WI38 (cell line): ENCODE measurements at regions not wholly inside any gene's neighbourhood (a gene's known extent, or its start where the extent isn't known, plus 50 kb on each side); places are given as distances from the start of the nearest gene placed in this dataset.

Experiments
- H3K4me3 ChIP-seq: 2 replicates; pipeline ENCODE4 v1.5.1; 2011; ENCODE audit warnings: low read depth, mild to moderate bottlenecking, control low read depth, low read length
- TF ChIP-seq, protein P1 (sequence below): IDR thresholded peaks from 2 replicates; pipeline ENCODE4 v1.5.1; 2012; ENCODE audit warnings: low read depth, mild to moderate bottlenecking, control low read depth, low read length

DNA sequence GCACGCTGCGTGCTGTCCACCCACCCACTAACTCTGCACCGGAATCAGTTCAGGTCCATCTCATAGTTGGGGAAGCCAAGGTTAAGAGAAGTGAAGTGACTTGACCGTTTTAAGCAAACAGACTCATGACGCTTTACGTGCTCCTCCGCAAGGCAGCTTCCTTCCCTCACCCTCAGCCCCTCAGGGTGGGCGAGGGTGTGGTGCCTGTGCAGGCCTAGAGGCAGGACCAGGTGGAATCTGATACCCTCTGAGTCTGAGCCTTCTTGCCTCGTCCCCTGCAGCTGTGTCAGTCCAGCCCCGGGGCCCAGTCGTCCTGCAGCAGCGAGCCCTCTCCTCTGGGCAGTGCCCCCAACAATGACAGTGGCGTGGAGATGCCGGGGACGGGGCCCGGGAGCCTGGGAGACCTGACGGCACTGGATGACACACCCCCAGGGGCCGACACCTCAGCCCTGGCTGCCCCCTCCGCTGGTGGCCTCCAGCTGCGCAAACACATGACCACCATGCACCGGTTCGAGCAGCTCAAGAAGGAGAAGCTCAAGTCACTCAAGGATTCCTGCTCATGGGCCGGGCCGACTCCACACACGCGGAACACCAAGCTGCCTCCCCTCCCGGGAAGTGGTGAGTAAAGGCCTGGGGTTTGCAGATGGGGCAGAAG lies 250.5 kb downstream of the GLI2 start:
- no peak overlapping the region for H3K4me3 ChIP-seq
- TF ChIP-seq, protein P1, sequence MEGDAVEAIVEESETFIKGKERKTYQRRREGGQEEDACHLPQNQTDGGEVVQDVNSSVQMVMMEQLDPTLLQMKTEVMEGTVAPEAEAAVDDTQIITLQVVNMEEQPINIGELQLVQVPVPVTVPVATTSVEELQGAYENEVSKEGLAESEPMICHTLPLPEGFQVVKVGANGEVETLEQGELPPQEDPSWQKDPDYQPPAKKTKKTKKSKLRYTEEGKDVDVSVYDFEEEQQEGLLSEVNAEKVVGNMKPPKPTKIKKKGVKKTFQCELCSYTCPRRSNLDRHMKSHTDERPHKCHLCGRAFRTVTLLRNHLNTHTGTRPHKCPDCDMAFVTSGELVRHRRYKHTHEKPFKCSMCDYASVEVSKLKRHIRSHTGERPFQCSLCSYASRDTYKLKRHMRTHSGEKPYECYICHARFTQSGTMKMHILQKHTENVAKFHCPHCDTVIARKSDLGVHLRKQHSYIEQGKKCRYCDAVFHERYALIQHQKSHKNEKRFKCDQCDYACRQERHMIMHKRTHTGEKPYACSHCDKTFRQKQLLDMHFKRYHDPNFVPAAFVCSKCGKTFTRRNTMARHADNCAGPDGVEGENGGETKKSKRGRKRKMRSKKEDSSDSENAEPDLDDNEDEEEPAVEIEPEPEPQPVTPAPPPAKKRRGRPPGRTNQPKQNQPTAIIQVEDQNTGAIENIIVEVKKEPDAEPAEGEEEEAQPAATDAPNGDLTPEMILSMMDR: no peak

DNA sequence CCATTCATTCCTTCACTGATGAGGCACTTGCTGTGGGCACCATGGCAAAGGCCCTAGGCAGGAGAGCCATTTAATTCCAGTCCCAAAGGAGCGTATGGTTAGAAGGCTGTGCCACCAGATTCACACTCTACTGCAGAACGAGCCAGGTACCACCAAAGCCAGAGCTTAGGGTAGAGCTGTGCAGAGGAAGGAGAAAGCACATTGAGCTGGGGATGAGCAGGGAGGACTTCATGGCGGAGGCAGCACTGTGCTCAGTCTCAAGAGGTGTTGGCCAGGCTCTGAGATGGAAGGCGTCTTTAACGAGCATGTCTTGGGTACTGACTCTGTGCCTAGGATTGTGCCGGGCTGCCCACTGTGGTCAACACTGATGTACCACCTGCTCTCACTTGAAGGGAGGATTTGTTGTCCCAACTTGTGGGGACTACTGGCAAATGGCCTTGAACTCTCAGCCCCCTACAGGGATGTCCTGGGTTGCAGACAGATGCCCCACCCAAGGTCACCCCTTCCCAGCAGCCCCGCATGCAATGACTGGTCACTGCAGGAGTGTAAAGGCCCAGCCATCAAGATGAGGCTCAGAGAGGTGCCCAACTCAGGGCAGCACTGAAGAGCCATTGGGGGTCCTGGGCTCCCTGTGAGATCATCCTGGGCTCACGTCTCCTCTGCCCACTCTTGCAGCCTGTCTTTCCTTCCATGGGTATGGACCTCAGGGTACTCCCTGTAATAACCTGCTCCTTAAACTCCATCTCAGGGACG lies 251.4 kb downstream of the GLI2 start:
- H3K4me3 ChIP-seq: no peak overlapping the region
- TF ChIP-seq, protein P1: no peak

DNA sequence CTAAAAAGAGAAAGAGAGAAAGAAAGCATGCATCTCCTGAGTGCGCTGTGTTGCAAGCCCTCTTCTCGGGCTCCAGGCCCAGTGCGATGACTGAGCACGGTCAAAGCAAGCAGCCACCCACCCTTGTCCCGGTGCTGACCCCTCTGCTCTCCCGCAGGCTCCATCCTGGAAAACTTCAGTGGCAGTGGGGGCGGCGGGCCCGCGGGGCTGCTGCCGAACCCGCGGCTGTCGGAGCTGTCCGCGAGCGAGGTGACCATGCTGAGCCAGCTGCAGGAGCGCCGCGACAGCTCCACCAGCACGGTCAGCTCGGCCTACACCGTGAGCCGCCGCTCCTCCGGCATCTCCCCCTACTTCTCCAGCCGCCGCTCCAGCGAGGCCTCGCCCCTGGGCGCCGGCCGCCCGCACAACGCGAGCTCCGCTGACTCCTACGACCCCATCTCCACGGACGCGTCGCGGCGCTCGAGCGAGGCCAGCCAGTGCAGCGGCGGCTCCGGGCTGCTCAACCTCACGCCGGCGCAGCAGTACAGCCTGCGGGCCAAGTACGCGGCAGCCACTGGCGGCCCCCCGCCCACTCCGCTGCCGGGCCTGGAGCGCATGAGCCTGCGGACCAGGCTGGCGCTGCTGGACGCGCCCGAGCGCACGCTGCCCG lies 252.5 kb downstream of the GLI2 start:
- TF ChIP-seq, protein P1: no peak
- no peak overlapping the region for H3K4me3 ChIP-seq

DNA sequence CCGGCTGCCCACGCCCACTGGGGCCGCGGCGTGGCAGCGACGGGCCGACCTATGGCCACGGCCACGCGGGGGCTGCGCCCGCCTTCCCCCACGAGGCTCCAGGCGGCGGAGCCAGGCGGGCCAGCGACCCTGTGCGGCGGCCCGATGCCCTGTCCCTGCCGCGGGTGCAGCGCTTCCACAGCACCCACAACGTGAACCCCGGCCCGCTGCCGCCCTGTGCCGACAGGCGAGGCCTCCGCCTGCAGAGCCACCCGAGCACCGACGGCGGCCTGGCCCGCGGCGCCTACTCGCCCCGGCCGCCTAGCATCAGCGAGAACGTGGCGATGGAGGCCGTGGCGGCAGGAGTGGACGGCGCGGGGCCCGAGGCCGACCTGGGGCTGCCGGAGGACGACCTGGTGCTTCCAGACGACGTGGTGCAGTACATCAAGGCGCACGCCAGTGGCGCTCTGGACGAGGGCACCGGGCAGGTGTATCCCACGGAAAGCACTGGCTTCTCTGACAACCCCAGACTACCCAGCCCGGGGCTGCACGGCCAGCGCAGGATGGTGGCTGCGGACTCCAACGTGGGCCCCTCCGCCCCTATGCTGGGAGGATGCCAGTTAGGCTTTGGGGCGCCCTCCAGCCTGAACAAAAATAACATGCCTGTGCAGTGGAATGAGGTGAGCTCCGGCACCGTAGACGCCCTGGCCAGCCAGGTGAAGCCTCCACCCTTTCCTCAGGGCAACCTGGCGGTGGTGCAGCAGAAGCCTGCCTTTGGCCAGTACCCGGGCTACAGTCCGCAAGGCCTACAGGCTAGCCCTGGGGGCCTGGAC lies 253.2 kb downstream of the GLI2 start:
- no peak overlapping the region for H3K4me3 ChIP-seq
- TF ChIP-seq, protein P1: no peak

DNA sequence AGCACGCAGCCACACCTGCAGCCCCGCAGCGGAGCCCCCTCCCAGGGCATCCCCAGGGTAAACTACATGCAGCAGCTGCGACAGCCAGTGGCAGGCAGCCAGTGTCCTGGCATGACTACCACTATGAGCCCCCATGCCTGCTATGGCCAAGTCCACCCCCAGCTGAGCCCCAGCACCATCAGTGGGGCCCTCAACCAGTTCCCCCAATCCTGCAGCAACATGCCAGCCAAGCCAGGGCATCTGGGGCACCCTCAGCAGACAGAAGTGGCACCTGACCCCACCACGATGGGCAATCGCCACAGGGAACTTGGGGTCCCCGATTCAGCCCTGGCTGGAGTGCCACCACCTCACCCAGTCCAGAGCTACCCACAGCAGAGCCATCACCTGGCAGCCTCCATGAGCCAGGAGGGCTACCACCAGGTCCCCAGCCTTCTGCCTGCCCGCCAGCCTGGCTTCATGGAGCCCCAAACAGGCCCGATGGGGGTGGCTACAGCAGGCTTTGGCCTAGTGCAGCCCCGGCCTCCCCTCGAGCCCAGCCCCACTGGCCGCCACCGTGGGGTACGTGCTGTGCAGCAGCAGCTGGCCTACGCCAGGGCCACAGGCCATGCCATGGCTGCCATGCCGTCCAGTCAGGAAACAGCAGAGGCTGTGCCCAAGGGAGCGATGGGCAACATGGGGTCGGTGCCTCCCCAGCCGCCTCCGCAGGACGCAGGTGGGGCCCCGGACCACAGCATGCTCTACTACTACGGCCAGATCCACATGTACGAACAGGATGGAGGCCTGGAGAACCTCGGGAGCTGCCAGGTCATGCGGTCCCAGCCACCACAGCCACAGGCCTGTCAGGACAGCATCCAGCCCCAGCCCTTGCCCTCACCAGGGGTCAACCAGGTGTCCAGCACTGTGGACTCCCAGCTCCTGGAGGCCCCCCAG lies 254.1 kb downstream of the GLI2 start:
- H3K4me3 ChIP-seq: no peak overlapping the region

DNA sequence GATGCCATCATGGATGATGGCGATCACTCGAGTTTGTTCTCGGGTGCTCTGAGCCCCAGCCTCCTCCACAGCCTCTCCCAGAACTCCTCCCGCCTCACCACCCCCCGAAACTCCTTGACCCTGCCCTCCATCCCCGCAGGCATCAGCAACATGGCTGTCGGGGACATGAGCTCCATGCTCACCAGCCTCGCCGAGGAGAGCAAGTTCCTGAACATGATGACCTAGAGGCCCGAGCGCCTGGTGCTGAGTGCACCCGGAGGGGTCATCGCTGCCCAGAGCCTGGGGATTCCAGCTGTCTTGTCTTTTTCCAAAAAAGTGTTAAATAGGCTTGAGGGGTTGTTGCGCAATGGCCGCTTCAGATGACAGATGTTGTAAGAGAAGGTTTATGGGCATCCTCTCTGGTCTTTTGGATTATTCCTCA lies 254.8 kb downstream of the GLI2 start:
- no peak overlapping the region for H3K4me3 ChIP-seq
- TF ChIP-seq, protein P1: no peak

More for the DNA sequence above, 254.1 kb downstream of the GLI2 start:
- TF ChIP-seq, protein P1: no peak
